Panc1 (cell line): ENCODE measurements at regions not wholly inside any gene's neighbourhood (a gene's known extent, or its start where the extent isn't known, plus 50 kb on each side); places are given as distances from the start of the nearest gene placed in this dataset.

ENCODE experiments used
- POLR2AphosphoS5 ChIP-seq: IDR thresholded peaks from 2 replicates; pipeline ENCODE4 v1.6.1; 2012; ENCODE audit warnings: mild to moderate bottlenecking, low read depth, low read length, moderate library complexity
- TF ChIP-seq, protein P1 (sequence below): fragments of 450-650 bp; IDR thresholded peaks from 2 replicates; pipeline ENCODE4 v1.5.1; 2017; ENCODE audit warnings: mild to moderate bottlenecking

DNA sequence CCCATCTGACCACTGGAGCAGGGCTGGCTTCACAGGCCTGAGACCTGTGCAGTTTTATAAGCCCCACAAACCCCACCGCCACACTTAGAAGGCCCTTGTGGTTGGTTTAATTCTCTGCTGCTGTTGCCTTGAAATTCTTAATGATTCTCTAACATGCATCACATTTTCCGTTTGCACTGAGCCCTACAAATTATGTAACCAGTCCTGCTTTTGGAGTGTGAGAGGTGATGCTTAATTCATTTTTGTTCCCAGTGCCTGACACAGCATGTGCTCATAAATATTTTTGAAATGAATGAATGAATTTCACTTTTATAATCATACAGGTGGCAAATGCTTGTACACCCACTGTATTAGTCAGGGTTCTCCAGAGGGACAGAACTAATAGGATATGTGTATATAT is 52.8 kb upstream of the PLXNC1 start:
- TF ChIP-seq, protein P1, sequence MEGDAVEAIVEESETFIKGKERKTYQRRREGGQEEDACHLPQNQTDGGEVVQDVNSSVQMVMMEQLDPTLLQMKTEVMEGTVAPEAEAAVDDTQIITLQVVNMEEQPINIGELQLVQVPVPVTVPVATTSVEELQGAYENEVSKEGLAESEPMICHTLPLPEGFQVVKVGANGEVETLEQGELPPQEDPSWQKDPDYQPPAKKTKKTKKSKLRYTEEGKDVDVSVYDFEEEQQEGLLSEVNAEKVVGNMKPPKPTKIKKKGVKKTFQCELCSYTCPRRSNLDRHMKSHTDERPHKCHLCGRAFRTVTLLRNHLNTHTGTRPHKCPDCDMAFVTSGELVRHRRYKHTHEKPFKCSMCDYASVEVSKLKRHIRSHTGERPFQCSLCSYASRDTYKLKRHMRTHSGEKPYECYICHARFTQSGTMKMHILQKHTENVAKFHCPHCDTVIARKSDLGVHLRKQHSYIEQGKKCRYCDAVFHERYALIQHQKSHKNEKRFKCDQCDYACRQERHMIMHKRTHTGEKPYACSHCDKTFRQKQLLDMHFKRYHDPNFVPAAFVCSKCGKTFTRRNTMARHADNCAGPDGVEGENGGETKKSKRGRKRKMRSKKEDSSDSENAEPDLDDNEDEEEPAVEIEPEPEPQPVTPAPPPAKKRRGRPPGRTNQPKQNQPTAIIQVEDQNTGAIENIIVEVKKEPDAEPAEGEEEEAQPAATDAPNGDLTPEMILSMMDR: no peak
- no peak for TF ChIP-seq POLR2AphosphoS5
